Nucleus accumbens (tissue), 56 donors: ENCODE measurements at regions not wholly inside any gene's neighbourhood (a gene's known extent, or its start where the extent isn't known, plus 50 kb on each side); places are given as distances from the start of the nearest gene placed in this dataset.
"Not testable (repeated sequence)": the region's sequence is repeated elsewhere in the genome, so short reads cannot be mapped to it uniquely, and the experiment has no call there.

Source experiments
- DNase-seq, 56 donors: peaks; one replicate each; lab custom pipeline; 2025; lab: John Stamatoyannopoulos, UW

- DNase-seq, result no peak
Measured at GRCh38 chr3:34678575-34678974, 880.1 kb downstream of the PDCD6IP start.

- not testable (repeated sequence) for DNase-seq
Measured at GRCh38 chr3:34679055-34679454, 880.6 kb downstream of the PDCD6IP start.

GRCh38 chr3:34683851-34684250, 885.4 kb downstream of the PDCD6IP start:
- DNase-seq, result peak in 30 of 56 donors; percentile 1 to 66 (median 10)

- no peak for DNase-seq
Measured at GRCh38 chr3:34686541-34686940, 888.1 kb downstream of the PDCD6IP start.

GRCh38 chr3:34687671-34688070, 889.2 kb downstream of the PDCD6IP start:
- DNase-seq, result no peak

GRCh38 chr3:34696831-34697230, 898.4 kb downstream of the PDCD6IP start:
- no peak for DNase-seq

GRCh38 chr3:34703053-34703452, 904.6 kb downstream of the PDCD6IP start:
- DNase-seq, result no peak

GRCh38 chr3:34724916-34725499, 914.3 kb upstream of the ARPP21 start:
- no peak for DNase-seq

GRCh38 chr3:34725774-34726173, 913.6 kb upstream of the ARPP21 start:
- no peak for DNase-seq

- DNase-seq, result no peak
Measured at GRCh38 chr3:34727700-34728099, 911.6 kb upstream of the ARPP21 start.

GRCh38 chr3:34742151-34742550, 897.2 kb upstream of the ARPP21 start:
- no peak for DNase-seq

GRCh38 chr3:34758630-34759261, 880.6 kb upstream of the ARPP21 start:
- DNase-seq, result no peak

GRCh38 chr3:34777386-34777785, 861.9 kb upstream of the ARPP21 start:
- no peak for DNase-seq

GRCh38 chr3:34779092-34779491, 860.2 kb upstream of the ARPP21 start:
- DNase-seq, result no peak

GRCh38 chr3:34780294-34780693, 859.0 kb upstream of the ARPP21 start:
- no peak for DNase-seq

GRCh38 chr3:34780973-34781372, 858.4 kb upstream of the ARPP21 start:
- DNase-seq, result no peak

- DNase-seq, result no peak
Measured at GRCh38 chr3:34782871-34783270, 856.5 kb upstream of the ARPP21 start.

GRCh38 chr3:34783876-34784275, 855.4 kb upstream of the ARPP21 start:
- DNase-seq, result no peak

GRCh38 chr3:34793057-34793456, 846.3 kb upstream of the ARPP21 start:
- DNase-seq, result no peak

GRCh38 chr3:34807611-34808010, 831.7 kb upstream of the ARPP21 start:
- DNase-seq, result no peak

GRCh38 chr3:34808287-34808686, 831.0 kb upstream of the ARPP21 start:
- no peak for DNase-seq

GRCh38 chr3:34828847-34829246, 810.5 kb upstream of the ARPP21 start:
- DNase-seq, result no peak
